Posterior vena cava (tissue), 2 donors: ENCODE measurements at regions not wholly inside any gene's neighbourhood (a gene's known extent, or its start where the extent isn't known, plus 50 kb on each side); places are given as distances from the start of the nearest gene placed in this dataset.
"Not testable (repeated sequence)": the region's sequence is repeated elsewhere in the genome, so short reads cannot be mapped to it uniquely, and the experiment has no call there.

Source experiments
- DNase-seq: peaks from one replicate; pipeline ENCODE4 v3.0.0-alpha.2; 2020; ENCODE audit warnings: low spot score
- intact Hi-C, 2 donors: fragments of 100-400 bp; cut with DNase I; formaldehyde crosslinking; loops; one replicate each; pipeline versions ENCODE4 v1.14.1 to v1.14.2; 2022 to 2023
- donor health status: DM: yes; HTN: yes; CAD: no.
- donor health status: DM: yes; HTN: yes; CAD: no.

DNA sequence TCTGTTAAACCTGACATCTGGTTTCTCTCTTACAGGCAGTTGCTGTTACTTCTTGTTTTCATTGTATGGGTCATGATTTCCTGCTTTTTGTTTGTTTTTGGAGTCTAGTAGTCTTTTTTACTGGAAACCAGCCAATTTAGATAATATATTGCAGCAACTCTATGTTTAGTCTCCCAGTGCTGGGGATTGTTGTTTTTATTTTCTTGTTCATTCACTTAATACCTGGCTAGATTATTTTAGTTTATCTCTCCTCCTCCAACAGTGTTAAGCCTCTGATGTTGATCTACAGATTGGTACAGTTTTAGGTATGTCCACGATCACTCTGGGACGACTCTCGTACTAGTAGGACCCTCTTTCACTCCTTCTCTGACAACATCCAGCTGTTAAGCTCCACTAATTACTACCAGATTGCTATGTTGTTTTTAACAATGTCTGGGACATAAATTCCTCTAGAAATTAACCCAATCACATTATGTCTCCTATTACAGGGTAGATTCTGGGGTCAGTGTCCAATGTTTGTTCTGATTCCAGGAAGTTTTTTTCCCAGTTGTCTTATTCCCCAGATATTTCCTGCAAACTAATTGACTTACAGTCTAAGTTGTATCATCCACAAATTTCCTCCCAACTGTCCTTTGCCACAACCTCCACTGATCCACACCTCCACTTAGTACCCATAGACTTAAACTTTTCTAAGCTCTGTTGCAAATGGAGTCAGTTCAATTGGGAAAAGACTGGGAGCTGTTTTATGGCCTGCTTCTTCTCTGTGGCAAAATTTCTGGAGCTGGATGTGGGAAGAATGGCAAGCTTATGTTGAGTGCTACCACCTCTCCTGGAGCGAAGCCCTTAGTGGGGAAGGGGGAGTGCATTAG is 1280.6 kb upstream of the CNTN5 start:
- DNase-seq, result no peak
- intact Hi-C loops, result no loop called here

- no peak for DNase-seq
- intact Hi-C loops, result no loop called here
Observed at GRCh38 chr11:97740801-97741151, 1280.0 kb upstream of the CNTN5 start.

GRCh38 chr11:97742717-97743116 is 1278.0 kb upstream of the CNTN5 start:
- intact Hi-C loops, result no loop called here

GRCh38 chr11:97743205-97743742 is 1277.5 kb upstream of the CNTN5 start:
- intact Hi-C loops, result no loop called here
- DNase-seq, result no peak

More at GRCh38 chr11:97742717-97743116, 1278.0 kb upstream of the CNTN5 start:
- no peak for DNase-seq

- no peak for DNase-seq
- intact Hi-C loops, result no loop called here
Observed at GRCh38 chr11:97745515-97746050, 1275.2 kb upstream of the CNTN5 start.

GRCh38 chr11:97746818-97747217 is 1273.9 kb upstream of the CNTN5 start:
- intact Hi-C loops, result no loop called here
- DNase-seq, result no peak

GRCh38 chr11:97751405-97751804 is 1269.3 kb upstream of the CNTN5 start:
- DNase-seq, result no peak
- intact Hi-C loops, result no loop called here

GRCh38 chr11:97751952-97752351 is 1268.8 kb upstream of the CNTN5 start:
- intact Hi-C loops, result no loop called here
- no peak for DNase-seq

GRCh38 chr11:97754976-97755375 is 1265.8 kb upstream of the CNTN5 start:
- no peak for DNase-seq
- intact Hi-C loops, result no loop called here

GRCh38 chr11:97756571-97757335 is 1264.0 kb upstream of the CNTN5 start:
- intact Hi-C loops, result no loop called here

GRCh38 chr11:97761175-97761574 is 1259.6 kb upstream of the CNTN5 start:
- intact Hi-C loops, result no loop called here
- no peak for DNase-seq

More at GRCh38 chr11:97756571-97757335, 1264.0 kb upstream of the CNTN5 start:
- DNase-seq, result no peak

DNA sequence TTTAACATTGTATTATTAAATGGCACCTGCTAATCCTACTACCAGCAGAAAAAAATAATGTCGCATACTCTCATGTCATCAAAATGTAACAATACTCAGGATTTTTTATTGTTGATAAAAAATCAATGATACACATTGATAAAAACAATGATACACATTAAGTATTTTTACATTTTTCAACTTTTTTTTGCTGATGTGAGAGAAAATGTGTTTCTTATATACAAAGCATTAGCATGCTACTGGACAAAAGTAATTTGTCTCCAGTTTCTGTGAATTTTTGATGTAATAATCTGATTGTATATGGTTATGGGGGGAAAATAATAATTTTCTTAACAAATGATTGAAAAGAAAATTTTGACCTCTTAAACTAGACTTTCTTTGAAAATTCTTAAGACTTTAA is 1256.6 kb upstream of the CNTN5 start:
- DNase-seq, result no peak
- intact Hi-C loops, result no loop called here

GRCh38 chr11:97764605-97765004 is 1256.1 kb upstream of the CNTN5 start:
- no peak for DNase-seq
- intact Hi-C loops, result no loop called here

DNA sequence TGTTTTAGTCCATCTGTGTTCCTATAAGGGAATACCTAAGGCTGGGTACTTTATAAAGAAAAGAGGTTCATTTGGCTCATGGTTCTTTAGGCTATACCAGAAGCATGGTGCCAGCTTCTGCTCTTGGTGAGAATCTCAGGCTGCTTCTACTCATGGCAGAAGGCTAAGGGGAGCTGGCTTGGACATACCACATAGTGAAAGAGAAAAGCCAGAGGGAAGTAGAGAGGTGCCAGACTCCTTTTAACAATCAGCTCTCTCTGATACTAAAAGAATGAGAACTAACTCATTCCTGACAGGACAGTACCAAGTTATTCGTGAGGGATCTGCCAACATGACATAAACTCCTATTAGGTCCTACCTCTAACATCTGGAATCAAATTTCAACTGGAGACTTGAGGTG is 1250.2 kb upstream of the CNTN5 start:
- intact Hi-C loops, result no loop called here
- DNase-seq, result no peak

GRCh38 chr11:97772705-97773104 is 1248.0 kb upstream of the CNTN5 start:
- DNase-seq, result no peak
- intact Hi-C loops, result no loop called here

DNA sequence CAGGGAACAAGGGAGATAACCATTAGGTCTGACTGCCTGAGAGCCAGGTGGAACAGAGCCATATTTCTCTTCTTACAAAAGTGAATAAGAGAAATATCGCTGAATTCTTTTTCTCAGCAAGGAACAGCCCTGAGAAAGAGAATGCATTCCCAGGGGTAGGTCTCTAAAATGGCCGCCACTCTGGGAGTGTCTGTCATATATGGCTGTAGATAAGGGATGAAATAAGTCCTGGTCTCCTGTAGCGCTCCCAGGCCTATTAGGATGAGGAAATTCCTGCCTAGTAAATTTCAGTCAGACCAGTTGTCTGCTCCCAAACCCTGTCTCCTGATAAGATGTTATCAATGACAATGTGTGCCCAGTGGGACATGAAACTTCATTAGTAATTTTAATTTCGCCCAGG is 1236.4 kb upstream of the CNTN5 start:
- intact Hi-C loops, result not testable (repeated sequence)

DNA sequence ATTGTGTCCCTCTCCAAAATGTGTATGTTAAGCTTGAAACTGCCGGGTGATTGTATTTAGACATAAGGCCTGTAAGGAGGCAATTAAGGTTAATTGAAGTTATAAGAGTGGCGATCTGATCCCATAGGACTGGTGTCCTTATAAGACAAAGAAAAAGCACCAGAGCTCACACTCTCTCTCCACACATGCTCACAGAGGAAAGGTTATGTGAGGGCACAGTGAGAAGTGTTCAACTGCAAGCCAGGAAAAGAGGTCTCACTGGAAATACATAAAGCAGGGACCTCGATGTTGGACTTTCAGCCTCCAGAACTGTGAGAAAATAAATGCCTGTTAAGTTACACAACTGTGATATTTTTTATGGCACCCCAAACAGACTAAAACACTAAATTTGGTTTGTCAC is 1233.8 kb upstream of the CNTN5 start:
- intact Hi-C loops, result no loop called here
- DNase-seq, result no peak

More for the DNA sequence above, 1236.4 kb upstream of the CNTN5 start:
- DNase-seq, result not testable (repeated sequence)

DNA sequence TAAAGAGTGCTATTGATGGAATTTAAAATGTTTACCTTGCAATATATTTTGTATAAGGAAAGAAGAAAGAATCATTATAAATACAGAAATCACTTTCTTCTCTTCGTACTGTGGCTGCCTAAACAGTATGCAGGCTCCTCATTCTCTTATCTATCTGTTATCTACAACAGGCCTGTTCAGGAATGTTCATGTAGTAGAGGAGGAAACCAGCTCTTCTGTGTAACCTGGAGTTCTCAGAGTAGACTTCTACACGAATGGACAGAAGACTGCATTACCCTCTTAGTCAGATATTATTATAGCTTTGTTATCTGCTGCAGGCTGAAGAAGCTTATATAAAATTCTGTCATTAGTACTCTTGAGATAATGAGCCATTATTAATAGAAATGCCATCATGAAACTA is 1225.9 kb upstream of the CNTN5 start:
- DNase-seq, result no peak
- intact Hi-C loops, result no loop called here

GRCh38 chr11:97800891-97801290 is 1219.9 kb upstream of the CNTN5 start:
- intact Hi-C loops, result no loop called here
- DNase-seq, result no peak

DNA sequence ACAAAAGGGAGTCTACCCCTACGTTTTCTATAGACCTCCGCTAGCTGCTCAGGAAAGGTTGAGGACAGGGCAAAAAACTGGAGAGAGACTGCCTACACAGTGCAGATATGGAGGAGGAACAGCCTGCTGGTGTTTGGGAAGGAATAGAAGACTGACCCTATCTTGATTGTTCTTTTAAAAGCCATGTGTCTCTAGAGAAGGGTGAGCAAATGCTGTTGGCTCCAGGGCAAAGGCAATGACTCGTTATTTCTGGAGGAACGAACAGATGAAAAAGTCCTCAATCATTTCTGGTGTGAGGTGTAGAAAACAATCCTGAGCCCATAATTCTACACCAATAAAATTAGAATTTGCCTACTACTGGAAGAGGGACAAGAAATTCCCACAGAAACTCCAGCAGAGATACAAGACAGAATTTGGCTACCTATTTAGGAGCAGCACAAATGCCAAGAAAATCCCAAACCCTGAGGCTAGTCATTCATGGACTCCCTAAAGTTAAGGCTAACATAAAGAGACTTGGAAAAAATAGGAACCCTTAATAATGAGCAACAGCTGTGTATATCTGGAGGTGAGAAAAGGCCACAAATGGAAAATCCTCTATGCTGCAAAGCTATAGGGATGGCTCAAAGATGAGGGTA is 1206.3 kb upstream of the CNTN5 start:
- intact Hi-C loops, result no loop called here
- no peak for DNase-seq
